HepG2 (cell line): ENCODE measurements at regions not wholly inside any gene's neighbourhood (a gene's known extent, or its start where the extent isn't known, plus 50 kb on each side); places are given as distances from the start of the nearest gene placed in this dataset.

Source experiments
- ATM ChIP-seq: fragments of 450-650 bp; IDR thresholded peaks from 2 replicates; pipeline ENCODE4 v1.7.1; 2017; ENCODE audit warnings: mild to moderate bottlenecking, borderline replicate concordance
- CREB1 ChIP-seq, 2 experiments: fragments of 450-650 bp in 1 of 2; IDR thresholded peaks; 2 replicates each; pipeline ENCODE4 v1.6.1; 2016 to 2017; ENCODE audit warnings: control low read depth in 1 of 2, mild to moderate bottlenecking in 1 of 2, missing compliant biosample characterization in 1 of 2, missing genetic modification characterization in 1 of 2
- FOXM1 ChIP-seq: sonication (generic); formaldehyde crosslinking; IDR thresholded peaks from 2 replicates; pipeline ENCODE4 v1.5.0; 2020; ENCODE audit warnings: missing genetic modification reagents
- GFI1 ChIP-seq: sonication (generic); formaldehyde crosslinking; IDR thresholded peaks from 2 replicates; pipeline ENCODE4 v1.5.0; 2020; ENCODE audit warnings: missing genetic modification reagents, mild to moderate bottlenecking, borderline replicate concordance
- ISL2 ChIP-seq: sonication (generic); formaldehyde crosslinking; IDR thresholded peaks from 2 replicates; pipeline ENCODE4 v1.5.0; 2020; ENCODE audit warnings: missing genetic modification reagents
- NCOA1 ChIP-seq: sonication (generic); formaldehyde crosslinking; IDR thresholded peaks from 2 replicates; pipeline ENCODE4 v1.9.0; 2021; ENCODE audit warnings: missing genetic modification reagents
- NFE2L2 ChIP-seq: fragments of 150-350 bp; IDR thresholded peaks from 2 replicates; pipeline ENCODE4 v1.6.1; 2014; ENCODE audit warnings: low read length
- NRL ChIP-seq: sonication (generic); formaldehyde crosslinking; IDR thresholded peaks from 2 replicates; pipeline ENCODE4 v1.5.0; 2020; ENCODE audit warnings: missing genetic modification reagents, mild to moderate bottlenecking, moderate library complexity, borderline replicate concordance
- PHF20 ChIP-seq: sonication (generic); formaldehyde crosslinking; IDR thresholded peaks from 2 replicates; pipeline ENCODE4 v1.5.0; 2020; ENCODE audit warnings: mild to moderate bottlenecking, missing genetic modification reagents
- SRSF9 ChIP-seq: fragments of 200-400 bp; formaldehyde crosslinking; IDR thresholded peaks from 2 replicates; pipeline ENCODE4 v1.6.1; 2018; ENCODE audit warnings: borderline replicate concordance, mild to moderate bottlenecking, low read depth, low read length; ENCODE audit not compliant: insufficient read depth, poor library complexity, severe bottlenecking
- YY1 ChIP-seq: IDR thresholded peaks from 2 replicates; pipeline ENCODE4 v1.6.1; 2011; ENCODE audit warnings: low read length, low read depth, moderate library complexity, mild to moderate bottlenecking; ENCODE audit not compliant: insufficient read depth, insufficient replicate concordance
- ZBTB1 ChIP-seq: sonication (generic); formaldehyde crosslinking; IDR thresholded peaks from 2 replicates; pipeline ENCODE4 v1.4.0; 2020; ENCODE audit warnings: missing genetic modification reagents, borderline replicate concordance
- ZNF224 ChIP-seq: sonication (generic); formaldehyde crosslinking; IDR thresholded peaks from 2 replicates; pipeline ENCODE4 v1.5.0; 2020; ENCODE audit warnings: mild to moderate bottlenecking, missing genetic modification reagents
- ZNF335 ChIP-seq: sonication (generic); formaldehyde crosslinking; IDR thresholded peaks from 2 replicates; pipeline ENCODE4 v1.4.0; 2020; ENCODE audit warnings: missing genetic modification reagents
- ZNF44 ChIP-seq: sonication (generic); formaldehyde crosslinking; IDR thresholded peaks from 2 replicates; pipeline ENCODE4 v1.5.1; 2020; ENCODE audit warnings: mild to moderate bottlenecking, missing genetic modification reagents
- ZNF737 ChIP-seq: sonication (generic); formaldehyde crosslinking; IDR thresholded peaks from 2 replicates; pipeline ENCODE4 v1.5.0; 2020; ENCODE audit warnings: missing genetic modification reagents, mild to moderate bottlenecking, borderline replicate concordance
- ZNF75D ChIP-seq: sonication (generic); formaldehyde crosslinking; IDR thresholded peaks from 2 replicates; pipeline ENCODE4 v1.8.1; 2023; ENCODE audit warnings: missing genetic modification reagents, mild to moderate bottlenecking, borderline replicate concordance
- ZNF781 ChIP-seq: sonication (generic); formaldehyde crosslinking; IDR thresholded peaks from 2 replicates; pipeline ENCODE4 v1.5.1; 2020; ENCODE audit warnings: borderline replicate concordance, mild to moderate bottlenecking, missing genetic modification reagents; ENCODE audit errors: not compliant biosample characterization
- ZSCAN9 ChIP-seq: IDR thresholded peaks from 2 replicates; pipeline ENCODE4 v1.6.1; 2016; ENCODE audit warnings: borderline replicate concordance
- TF ChIP-seq, protein P1 (sequence below): sonication (generic); formaldehyde crosslinking; IDR thresholded peaks from 2 replicates; pipeline ENCODE4 v1.4.0; 2020; ENCODE audit warnings: mild to moderate bottlenecking, low read depth, missing genetic modification reagents
- TF ChIP-seq, protein P2 (sequence below): IDR thresholded peaks from 2 replicates; pipeline ENCODE4 v1.6.1; 2018; ENCODE audit warnings: missing genetic modification reagents, mild to moderate bottlenecking, missing compliant biosample characterization
- TF ChIP-seq, protein P3 (sequence below): sonication (generic); formaldehyde crosslinking; IDR thresholded peaks from 2 replicates; pipeline ENCODE4 v1.4.0; 2020; ENCODE audit warnings: missing genetic modification reagents

DNA sequence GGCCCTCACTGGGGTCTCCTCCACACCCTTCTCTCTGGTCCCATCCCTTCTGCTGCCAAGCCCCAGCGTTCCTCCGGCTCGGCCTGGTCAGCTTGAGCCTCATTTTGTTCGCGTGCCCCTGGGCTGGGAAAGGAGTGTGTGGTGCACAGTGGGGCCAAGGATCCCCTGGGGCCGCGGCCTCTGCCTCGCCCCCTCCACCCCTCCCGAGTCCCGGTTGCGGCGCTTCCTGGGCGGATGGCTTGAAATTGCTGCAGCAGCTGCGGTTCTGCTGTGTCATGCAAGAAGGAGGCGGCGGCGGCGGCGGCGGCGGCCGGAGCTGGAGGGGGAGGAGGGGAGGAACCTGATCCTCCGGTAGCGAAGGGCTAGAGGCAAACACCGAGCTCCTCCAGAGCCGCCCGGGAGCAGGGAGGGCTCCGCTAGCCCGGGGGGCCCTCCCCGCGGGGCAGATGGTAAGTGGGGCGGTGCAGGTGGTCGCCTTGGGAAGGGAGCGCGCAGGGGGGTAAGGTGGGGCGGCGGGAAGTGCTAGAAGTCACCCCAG lies 217.8 kb upstream of the MKLN1 start (continued):
- TF ChIP-seq, protein P1, sequence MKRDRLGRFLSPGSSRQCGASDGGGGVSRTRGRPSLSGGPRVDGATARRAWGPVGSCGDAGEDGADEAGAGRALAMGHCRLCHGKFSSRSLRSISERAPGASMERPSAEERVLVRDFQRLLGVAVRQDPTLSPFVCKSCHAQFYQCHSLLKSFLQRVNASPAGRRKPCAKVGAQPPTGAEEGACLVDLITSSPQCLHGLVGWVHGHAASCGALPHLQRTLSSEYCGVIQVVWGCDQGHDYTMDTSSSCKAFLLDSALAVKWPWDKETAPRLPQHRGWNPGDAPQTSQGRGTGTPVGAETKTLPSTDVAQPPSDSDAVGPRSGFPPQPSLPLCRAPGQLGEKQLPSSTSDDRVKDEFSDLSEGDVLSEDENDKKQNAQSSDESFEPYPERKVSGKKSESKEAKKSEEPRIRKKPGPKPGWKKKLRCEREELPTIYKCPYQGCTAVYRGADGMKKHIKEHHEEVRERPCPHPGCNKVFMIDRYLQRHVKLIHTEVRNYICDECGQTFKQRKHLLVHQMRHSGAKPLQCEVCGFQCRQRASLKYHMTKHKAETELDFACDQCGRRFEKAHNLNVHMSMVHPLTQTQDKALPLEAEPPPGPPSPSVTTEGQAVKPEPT: 0 out of 2 replicates have a peak, but pooled peaks have one; percentile 81
- TF ChIP-seq PHF20 (CRISPR knock-in tag) (no peak), NRL (CRISPR knock-in tag) (peak; percentile 59; the same call in 1 of the 2 replicates), ZSCAN9 (CRISPR knock-in tag) (no peak), ZNF737 (CRISPR knock-in tag) (no peak), ZNF335 (CRISPR knock-in tag) (no peak), ISL2 (no peak), FOXM1 (CRISPR knock-in tag) (no peak), ZNF44 (no peak), GFI1 (no peak), ZNF224 (CRISPR knock-in tag) (0 out of 2 replicates have a peak, but pooled peaks have one; percentile 32), YY1 (peak; percentile 53), ZNF75D (CRISPR knock-in tag) (no peak), CREB1 (IDR thresholded peaks at IDR 0.05) (no peak), CREB1 (CRISPR knock-in tag; IDR thresholded peaks at IDR 0.05) (no peak), SRSF9 (no peak), ATM (no peak), ZNF781 (no peak), ZBTB1 (CRISPR knock-in tag) (no peak), NFE2L2 (peak; percentile 86), NCOA1 (CRISPR knock-in tag) (no peak)
- TF ChIP-seq, protein P2, sequence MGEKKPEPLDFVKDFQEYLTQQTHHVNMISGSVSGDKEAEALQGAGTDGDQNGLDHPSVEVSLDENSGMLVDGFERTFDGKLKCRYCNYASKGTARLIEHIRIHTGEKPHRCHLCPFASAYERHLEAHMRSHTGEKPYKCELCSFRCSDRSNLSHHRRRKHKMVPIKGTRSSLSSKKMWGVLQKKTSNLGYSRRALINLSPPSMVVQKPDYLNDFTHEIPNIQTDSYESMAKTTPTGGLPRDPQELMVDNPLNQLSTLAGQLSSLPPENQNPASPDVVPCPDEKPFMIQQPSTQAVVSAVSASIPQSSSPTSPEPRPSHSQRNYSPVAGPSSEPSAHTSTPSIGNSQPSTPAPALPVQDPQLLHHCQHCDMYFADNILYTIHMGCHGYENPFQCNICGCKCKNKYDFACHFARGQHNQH (CRISPR knock-in tag): 0 out of 2 replicates have a peak, but pooled peaks have one; percentile 34
- TF ChIP-seq, protein P3, sequence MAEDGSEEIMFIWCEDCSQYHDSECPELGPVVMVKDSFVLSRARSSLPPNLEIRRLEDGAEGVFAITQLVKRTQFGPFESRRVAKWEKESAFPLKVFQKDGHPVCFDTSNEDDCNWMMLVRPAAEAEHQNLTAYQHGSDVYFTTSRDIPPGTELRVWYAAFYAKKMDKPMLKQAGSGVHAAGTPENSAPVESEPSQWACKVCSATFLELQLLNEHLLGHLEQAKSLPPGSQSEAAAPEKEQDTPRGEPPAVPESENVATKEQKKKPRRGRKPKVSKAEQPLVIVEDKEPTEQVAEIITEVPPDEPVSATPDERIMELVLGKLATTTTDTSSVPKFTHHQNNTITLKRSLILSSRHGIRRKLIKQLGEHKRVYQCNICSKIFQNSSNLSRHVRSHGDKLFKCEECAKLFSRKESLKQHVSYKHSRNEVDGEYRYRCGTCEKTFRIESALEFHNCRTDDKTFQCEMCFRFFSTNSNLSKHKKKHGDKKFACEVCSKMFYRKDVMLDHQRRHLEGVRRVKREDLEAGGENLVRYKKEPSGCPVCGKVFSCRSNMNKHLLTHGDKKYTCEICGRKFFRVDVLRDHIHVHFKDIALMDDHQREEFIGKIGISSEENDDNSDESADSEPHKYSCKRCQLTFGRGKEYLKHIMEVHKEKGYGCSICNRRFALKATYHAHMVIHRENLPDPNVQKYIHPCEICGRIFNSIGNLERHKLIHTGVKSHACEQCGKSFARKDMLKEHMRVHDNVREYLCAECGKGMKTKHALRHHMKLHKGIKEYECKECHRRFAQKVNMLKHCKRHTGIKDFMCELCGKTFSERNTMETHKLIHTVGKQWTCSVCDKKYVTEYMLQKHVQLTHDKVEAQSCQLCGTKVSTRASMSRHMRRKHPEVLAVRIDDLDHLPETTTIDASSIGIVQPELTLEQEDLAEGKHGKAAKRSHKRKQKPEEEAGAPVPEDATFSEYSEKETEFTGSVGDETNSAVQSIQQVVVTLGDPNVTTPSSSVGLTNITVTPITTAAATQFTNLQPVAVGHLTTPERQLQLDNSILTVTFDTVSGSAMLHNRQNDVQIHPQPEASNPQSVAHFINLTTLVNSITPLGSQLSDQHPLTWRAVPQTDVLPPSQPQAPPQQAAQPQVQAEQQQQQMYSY (CRISPR knock-in tag): no peak
